ENCODE measurements at regions not wholly inside any gene's neighbourhood (a gene's known extent, or its start where the extent isn't known, plus 50 kb on each side); places are given as distances from the start of the nearest gene placed in this dataset.
"Not testable (repeated sequence)": the region's sequence is repeated elsewhere in the genome, so short reads cannot be mapped to it uniquely, and the experiment has no call there.

DNA sequence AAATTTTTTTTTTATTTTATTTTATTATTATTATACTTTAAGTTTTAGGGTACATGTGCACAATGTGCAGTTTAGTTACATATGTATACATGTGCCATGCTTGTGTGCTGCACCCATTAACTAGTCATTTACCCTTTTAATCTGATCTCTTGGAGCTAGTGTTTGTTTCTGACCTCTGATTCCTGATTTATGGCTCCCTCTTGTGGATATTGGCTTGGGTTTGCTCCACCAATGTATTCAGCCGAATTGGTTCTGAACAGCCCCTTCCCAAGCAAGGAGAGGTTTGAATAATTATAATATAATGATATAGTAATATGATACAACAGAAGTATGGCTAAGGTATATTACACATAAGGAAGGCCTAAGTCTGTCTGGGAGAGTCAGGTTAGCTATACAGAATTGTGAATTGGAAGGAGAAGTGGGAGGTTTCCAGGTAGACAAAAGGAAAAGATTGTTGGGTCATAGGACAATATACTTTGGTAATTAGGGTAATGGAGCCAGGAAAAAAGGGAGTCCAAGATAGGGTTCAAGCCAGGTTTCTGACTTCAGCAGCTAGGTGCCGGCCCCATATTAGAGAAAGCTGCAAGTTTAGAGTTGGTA lies 53.1 kb upstream of the HMCN1 start:
- DNase-seq: no peak

DNA sequence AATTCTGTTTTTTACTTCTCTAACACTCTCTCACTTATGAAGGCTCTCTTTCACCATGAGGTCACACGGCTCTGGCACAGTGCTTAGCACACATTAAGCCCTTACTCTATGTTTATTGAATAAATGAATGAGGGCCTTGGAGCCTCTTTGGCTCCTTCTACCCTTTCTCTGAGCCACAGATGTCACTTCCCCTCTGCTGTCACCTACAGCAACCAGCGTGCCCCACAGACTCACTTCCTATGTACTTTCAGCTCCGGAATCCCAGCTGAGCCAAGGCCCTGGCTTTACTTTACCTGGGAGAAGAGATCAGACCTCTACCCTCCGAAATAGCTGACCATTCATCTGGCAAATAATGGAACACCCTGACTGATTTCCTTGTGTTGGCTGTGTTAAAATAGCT lies 53.7 kb upstream of the HMCN1 start:
- no peak for DNase-seq

DNA sequence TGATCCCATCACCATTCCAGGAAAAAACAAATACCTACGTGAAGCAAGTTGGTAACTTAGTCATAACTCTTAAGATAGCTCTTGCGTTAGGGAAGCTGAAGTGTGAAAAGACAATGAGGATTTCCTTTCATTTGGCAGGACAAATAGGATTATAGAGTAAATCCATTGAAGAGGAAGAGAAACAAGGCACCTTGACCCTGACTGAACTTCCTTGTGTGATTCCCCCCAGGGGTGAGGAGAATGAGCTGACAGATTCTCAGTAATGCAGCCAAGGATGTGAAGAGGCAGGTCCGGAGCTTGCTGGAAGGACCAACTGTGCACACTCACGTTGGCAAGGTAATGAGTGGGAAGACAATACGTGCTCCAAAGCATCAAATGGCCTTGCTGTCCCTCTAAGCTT lies 55.0 kb upstream of the HMCN1 start:
- no peak for DNase-seq

DNA sequence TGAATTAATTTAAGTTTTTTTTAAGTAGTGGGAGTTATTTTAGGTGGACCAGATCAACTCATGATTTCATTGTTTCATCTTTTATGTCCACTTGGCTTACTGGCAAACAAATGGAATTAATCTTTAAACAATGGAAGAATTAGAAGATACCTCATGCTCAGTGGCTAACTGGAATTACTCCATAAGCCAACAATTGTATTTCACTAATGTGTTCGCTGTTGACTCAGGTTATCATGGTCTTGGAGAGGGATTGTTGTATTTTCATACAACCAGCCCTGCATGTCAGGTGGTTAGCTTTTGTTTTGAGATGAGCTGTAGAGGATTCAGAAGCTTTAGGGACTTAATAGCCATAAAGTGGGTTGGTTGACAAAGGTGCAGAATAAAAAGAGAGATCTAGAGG lies 57.2 kb upstream of the HMCN1 start:
- DNase-seq: no peak

DNA sequence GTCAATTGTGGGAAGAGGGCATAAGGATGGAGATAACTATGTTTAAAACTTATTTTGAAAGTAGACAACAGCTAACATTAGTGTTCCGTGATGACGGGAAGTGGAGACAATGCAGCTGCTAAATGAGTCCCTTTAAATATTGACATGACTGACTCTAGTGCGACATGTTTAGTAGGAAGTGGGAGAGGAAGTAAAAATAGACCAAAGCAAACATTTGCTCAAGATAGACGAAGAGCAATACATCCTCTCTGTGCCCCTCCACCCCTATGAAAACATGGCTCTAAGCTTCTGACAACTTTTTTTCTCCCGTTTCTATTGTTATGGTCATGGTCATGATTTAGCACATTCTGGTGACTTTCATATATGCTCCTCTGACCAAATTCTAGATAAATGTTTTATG lies 60.0 kb upstream of the HMCN1 start:
- DNase-seq: no peak

DNA sequence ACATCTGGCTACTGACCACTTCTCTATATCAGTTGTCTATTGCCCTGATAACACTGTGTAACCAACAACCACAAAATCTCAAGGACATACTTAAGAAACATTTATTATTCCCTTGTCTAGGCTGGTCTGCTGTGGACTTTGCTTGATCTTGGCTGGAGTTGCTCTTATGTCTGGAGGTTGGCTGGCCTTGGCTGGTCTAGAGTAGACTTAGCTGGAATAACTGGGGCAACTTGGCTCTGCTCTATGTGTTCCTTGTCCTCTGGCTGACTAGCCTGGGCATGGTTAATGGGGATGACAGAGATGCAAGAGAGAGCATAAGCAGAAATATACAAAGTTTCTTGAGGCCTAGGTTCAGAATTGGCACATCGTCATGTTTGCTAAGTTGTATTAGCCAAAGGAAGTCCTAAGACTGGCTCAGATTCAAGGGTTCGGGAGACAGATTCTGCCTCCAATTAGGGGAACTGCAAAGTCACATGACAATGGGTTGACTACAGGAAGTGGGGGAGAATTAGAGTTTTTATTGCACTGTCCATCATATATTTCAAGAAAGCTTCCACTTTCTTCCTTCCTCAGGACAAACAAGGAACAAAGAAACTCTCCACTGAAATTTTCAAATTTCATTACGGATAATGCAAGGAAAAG lies 61.4 kb upstream of the HMCN1 start:
- no peak for DNase-seq

DNA sequence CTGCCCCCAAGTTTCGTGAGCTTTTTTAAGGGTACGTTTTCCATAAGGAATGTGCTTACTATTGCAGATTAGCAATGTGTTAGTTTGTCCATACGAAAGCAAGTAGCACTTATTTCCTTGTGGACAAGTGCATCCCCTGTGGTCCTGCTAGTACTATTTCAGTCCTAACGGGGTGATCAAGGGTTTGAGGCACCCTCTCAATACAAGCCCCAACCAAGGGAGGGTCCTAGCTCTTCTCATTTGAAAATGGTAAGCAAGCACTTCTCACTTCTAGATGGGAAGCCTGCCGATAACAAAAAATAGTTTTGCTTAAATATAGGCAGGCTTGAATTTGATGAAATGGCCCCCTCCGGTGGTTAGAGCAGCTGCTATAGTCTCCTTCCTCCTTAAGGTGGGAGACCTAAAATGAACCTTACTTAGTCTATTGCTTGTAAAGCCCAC lies 64.0 kb upstream of the HMCN1 start:
- no peak for DNase-seq

DNA sequence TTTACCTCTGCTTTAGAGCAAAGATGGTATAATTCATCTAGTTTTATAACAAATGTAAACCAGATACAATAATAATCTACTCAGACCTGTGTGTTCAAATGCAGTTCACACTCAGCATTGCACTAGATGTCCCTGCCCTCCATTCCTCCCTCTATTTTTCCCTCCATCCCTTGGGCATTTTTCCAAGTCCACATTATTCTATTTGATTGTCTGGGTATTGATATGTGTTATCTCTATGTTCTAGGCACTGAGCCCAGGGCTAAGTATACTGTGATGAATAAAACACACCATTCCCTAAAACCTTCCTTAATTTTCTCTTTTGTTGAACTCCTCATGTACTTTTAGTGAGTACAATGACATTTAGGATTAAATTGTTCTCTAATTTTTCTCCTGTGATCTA lies 66.2 kb upstream of the HMCN1 start:
- DNase-seq: no peak

DNA sequence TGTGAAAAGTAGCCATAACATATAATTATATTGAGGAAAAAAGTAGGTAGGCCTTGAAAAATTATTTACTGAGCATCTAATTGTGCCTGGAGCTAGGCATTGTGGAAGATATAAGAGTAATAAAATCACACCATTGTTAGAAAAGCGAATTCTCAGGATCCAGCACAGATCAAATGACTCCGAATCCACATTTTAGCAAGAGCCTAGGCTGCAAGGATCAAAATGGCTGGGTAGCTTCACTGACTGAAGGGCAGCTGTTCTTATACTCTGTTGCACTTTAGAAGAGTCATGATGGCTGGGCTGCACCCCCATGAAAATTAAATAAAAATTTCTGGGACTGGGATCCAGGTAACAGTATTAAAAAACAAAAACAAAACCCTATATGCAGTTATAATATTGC lies 67.6 kb upstream of the HMCN1 start:
- DNase-seq: no peak

DNA sequence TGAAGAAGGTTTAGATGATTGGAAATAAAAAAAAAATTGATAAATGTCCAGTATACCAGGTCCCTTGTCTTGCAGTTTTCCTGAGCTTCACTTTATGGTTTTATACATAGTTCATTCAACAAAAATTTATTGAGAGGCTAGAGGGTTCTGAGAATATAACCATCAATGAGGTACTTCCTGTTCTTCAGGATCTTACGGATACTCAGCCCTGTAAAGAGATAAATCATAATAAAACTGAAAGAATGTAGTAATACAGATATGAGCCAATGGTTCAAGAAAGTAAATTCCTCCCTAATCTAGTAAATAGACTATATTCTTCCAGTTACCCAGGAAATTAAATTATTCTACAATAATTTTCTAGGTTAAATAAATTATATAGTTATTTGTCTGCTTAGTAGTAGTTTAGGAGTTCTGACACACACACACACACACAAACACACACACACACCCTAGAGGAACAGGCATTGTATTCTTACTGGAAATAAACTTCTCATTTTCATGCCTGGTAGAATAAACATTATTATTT lies 70.4 kb upstream of the HMCN1 start:
- DNase-seq: no peak

DNA sequence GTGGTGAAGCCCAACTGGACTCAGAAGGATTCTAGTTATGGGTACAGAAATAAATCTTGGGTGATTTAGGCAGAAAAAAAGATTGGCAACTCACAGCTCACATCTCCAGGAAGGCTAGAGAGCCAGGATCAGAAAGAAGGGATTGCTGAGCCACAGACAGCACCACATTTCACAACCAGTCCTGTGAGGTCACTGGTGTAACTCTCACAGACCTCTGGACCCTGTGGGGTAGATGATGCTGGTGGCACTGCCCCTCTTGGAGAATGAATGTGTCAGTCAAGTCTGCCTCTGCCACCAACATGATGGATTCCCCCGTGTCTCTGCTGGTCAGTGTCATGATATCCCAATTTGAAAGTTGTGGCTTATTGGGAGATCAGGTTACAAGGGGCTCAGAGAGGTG lies 70.9 kb upstream of the HMCN1 start:
- no peak for DNase-seq

DNA sequence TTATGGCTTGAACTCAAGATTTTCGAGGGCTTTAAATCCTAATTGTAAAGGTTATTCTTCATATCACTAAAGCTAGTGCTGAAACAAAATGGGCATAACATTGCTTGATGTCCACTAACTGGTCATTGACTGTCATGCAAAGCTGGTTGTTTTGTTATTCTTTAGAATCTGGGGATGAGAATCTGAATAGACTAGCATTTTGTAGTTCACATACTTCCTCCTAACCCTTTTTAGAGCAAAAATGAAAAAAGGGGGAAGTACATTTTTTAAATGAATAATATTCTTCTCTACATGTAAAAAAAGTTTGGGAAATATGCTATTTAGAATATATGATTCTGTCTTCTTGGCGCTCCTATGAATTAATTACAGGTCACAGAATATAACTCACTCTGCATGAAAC lies 72.2 kb upstream of the HMCN1 start:
- no peak for DNase-seq

DNA sequence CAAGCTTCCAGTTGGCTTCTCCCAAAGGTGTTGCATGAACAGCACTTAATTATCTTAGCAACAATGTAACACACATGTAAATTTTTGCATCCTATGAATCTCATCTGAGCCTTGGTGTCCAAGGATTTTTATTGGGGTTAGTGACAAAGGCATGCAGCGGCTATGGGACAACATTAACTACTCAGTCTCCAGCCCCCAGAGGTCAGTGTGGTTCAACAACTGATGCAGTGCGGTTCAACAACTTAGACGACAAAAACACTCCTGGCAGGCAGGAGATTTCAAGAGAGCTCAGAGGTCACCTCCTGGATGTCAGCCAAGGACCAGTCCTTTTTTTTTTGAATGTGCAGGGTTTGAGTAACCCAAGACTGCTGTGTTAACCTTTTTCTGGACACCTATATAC lies 77.5 kb upstream of the HMCN1 start:
- DNase-seq: no peak

DNA sequence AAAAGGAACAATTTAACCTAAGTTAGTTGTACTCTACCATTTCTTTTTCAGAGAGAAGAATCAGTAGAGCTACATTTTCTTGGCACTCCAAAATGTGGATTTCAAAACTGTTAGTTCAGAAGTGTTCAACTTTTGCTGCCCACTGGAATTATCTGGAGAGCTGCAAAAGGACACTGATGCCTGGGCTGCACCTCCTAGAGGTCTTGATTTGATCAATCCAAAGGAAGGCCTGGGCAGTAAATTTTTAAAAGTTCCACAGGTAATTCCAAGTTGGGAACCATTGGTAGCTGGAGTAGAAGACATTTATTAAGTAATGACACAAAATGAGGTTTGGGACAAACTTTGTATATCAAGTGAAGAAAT lies 79.3 kb upstream of the HMCN1 start:
- no peak for DNase-seq

DNA sequence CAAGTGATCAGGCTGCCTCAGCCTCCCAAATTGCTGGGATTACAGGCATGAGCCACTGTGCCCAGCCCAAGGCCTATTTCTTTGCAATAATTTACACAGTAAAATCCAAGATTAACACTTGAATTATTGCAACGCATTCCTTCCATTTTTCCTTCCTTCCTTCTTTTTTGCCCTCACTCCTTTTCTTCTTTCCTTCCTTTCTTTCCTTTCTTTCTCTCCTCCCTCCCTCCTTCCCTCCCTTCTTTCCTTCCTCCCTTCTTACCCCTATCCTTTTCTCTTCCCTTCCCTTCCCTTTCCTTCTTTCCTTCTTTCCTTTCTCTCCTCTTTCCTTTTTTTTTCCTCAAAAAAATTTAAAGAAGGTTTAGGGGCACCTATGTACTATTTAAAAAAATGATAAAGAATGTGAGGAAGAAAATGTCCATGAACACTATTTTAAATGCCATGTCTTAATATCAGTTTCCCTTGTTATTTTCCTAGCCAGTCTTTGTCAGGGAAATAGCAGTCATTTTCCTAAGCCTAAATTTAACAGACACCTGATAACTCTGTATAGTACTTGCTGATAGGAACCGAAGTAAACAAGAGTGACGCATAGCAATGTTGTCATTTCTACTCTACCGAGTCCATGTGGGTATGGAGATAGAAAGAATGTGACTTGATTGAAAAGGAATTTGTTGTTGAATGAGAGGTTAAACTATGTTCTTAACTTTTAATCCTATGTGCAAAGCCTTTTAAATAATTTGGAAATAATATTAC lies 79.8 kb upstream of the HMCN1 start:
- no peak for DNase-seq

DNA sequence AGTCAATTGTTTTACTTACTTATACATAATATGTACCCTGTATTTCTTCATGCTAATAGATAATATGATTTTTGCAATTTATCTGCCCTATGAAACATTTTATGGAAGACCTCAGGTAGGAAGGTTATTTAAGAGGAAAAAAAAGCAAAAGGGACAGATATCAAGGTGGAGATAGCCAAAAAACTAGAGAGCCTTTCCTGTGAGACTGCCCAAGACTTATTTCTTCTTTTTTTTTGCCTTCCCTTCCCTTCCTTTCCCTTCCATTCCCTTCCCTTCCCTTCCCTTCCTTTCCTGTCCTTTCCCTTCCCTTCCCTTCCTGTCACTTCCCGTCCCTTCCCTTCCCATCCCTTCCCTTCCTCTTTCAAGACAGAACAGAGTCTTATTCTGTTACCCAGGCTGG lies 80.6 kb upstream of the HMCN1 start:
- no peak for DNase-seq

DNA sequence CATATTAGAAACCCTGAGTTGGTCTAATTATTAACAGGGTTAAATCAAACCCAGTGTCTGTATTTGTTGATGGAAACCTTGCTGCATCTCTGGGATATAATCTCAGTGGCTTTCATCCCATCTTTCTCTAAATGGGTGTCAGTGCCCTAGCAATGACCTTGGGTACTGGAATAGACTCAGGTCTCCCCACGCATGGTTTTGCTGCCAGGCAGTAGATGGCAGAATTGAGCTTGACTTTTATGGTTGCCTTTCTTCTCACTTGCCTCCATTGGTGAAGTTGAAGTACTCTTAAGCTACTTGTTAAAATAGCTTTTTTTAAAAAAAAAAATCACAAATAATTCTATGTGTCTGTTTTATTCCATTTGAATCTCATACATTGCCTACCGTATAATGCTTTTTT lies 81.8 kb upstream of the HMCN1 start:
- no peak for DNase-seq

DNA sequence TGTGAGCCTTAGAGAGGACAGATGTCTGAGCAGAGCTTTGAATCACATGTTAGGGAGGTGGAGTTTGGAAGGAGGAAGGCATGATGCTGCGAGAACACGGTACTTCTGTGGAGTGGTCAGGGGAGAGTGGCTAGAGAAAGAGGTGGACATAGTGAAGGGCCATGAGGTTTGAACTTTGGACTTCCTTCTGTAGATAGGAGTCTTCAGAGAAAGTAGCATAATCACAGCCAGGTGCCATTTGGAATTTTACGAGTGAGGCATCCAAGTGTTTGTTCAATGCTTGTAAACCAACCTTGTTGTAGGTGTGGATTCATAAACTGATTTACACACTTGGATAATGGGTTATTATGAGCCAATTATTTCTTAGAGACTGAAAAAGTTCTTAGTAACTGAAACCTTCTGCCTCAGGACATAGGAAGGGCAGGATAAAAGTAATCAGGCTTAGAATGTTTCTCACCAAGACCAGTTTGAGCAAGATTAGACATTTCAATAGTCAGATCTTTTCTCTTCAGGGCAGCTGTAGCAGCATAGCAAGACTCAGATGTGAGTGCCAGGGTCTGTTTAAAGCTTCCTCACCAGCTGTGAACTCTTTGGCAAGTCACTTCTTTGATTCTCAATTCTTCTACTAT lies 83.5 kb upstream of the HMCN1 start:
- DNase-seq: no peak

DNA sequence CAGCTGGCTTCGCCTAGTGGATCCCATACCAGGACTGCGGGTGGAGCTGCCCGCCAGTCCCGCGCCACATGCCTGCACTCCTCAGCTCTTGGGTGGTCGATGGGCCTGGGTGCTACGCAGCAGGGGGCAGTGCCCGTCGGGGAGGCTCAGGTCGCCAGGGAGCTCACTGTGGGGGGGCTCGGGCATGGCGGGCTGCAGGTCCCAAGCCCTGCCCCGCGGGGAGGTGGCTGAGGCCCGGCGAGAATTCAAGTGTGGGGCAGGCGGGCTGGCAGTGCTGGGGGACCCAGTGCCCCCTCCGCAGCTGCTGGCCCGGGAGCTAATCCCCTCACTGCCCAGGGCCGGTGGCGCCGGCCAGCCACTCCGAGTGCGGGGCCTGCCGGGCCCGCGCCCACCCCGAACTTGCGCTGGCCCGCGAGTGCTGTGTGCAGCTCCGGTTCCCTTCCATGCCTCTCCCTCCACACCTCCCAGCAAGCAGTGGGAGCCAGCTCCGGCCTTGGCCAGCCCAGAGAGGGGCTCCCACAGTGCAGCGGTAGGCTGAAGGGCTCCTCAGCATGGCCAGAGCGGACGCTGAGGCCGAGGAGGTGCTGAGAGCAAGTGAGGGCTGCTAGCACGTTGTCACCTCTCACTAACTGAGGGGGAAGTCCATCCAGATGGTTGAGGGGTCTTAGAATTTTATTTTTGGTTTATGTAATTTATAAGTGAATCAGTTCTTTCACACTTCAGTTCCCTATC lies 85.2 kb upstream of the HMCN1 start:
- DNase-seq: no peak

DNA sequence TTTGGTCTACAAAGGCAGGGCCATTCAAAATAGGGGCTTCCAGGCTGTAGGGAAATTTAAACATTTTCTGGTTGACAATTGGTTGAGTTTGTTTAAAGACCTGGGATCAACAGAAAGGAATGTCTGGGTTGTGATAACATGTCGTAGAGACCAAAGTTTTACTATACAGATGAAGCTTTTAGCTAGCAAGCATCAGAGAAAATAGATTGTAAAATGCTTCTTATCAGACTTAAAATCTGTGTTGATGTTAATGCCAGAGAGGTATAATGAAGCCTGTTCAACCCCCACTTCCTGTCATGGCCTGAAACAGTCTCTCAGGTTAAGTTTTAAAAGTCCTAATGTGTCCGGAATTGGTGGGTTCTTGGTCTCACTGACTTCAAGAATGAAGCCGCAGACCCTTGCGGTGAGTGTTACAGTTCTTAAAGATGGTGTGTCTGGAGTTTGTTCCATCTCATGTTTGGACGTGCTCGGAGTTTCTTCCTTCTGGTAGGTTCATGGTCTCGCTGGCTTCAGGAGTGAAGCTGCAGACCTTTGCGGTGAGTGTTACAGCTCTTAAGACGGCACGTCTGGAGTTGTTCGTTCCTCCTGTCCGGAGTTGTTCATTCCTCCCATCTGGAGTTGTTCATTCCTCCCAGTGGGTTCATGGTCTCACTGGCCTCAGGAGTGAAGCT lies 86.5 kb upstream of the HMCN1 start:
- DNase-seq: not testable (repeated sequence)

DNA sequence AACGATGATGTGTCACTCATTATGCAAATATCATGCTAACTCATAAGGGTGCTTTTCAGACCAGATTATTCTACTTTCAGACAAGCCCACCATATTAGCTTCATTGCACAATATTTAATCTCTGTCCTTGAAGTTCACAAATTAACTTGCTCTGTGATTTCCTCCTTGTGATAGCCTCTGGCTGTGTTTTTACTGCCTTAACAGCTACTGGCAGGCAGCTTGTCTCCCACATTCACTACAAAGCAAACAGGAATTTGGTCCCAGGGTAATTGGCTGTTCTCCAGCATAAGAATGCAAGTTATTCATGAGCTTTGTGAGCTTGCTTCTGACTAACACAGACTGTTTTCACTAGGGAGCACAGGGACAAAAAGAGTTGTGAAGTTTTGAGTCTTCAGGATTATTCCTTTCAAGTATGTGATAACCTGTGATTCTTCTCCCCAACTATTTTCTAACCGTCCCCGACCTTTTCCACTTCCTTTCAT lies 87.9 kb upstream of the HMCN1 start:
- peak; percentile 53 for DNase-seq

DNA sequence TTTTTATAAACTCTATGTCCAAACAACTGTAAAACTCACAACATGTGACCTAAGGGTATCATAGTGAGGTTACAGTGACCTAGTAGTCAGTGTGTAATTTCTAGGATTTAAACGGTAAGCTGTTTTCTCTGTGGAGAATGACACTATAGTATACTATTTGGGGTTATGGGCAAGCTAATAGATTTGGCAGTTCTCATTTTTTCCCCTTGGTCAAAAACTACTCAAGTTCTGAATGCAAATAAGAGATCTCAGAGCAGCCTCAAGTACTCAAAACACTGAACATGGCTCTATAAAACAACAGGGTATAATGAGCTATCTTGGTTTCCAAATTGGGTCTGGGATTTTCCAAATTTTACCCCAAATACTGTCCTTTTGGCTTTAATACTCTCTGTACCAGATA lies 88.5 kb upstream of the HMCN1 start:
- DNase-seq: no peak
